ENCODE measurements at regions not wholly inside any gene's neighbourhood (a gene's known extent, or its start where the extent isn't known, plus 50 kb on each side); places are given as distances from the start of the nearest gene placed in this dataset.

GRCh38 chr13:73259061-73260017 is 200.5 kb downstream of the KLF5 start:
- Mint-ChIP-seq H3K9me3 (ENCODE audit: unreplicated experiment) (no peaks in the 10 kb centered on the region), H3K4me3 (ENCODE audit: unreplicated experiment) (no peak overlapping the region), H3K27me3 (ENCODE audit: unreplicated experiment) (peaks cover 2% of the 10 kb centered on the region), H3K4me1 (ENCODE audit: unreplicated experiment) (peaks cover 19% of the 10 kb centered on the region), H3K36me3 (ENCODE audit: low read depth, unreplicated experiment) (no peaks in the 10 kb centered on the region), H3K27ac (ENCODE audit: unreplicated experiment) (peak overlapping the region; percentile 79)
- no peak for DNase-seq (ENCODE audit: low spot score)
- TF ChIP-seq CTCF (IDR thresholded peaks at IDR 0.05; ENCODE audit: unreplicated experiment) = no peak

GRCh38 chr13:73258406-73258805 is 199.6 kb downstream of the KLF5 start:
- TF ChIP-seq CTCF (IDR thresholded peaks at IDR 0.05; ENCODE audit: unreplicated experiment) = no peak
- H3K4me1 Mint-ChIP-seq (ENCODE audit: unreplicated experiment) = peaks cover 19% of the 10 kb centered on the region
- no peaks in the 10 kb centered on the region for H3K9me3 Mint-ChIP-seq (ENCODE audit: unreplicated experiment)
- no peak overlapping the region for H3K4me3 Mint-ChIP-seq (ENCODE audit: unreplicated experiment)
- no peaks in the 10 kb centered on the region for H3K36me3 Mint-ChIP-seq (ENCODE audit: low read depth, unreplicated experiment)
- H3K27me3 Mint-ChIP-seq (ENCODE audit: unreplicated experiment) = peaks cover 2% of the 10 kb centered on the region
- peak overlapping the region; percentile 81 for H3K27ac Mint-ChIP-seq (ENCODE audit: unreplicated experiment)
- DNase-seq (ENCODE audit: low spot score) = no peak

DNA sequence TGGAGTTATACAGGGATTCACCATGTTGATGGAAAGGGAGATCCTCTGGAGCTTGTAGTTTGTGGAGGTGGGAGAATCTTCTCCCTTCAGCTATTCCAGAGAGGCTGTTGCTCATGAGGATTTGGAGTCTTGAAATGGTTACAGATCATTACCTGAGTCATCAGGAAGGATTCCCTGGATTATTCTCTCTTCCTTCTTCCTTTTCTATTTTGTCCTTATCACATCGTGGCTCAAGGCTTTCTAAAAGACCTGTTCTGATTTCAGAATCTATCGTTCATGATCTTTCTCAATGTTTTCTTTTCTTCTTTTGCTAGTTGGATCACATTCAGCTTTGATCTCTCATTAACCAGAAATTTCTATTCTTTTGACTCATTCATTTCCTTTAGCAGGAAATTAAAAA is 196.0 kb downstream of the KLF5 start:
- DNase-seq (ENCODE audit: low spot score) = no peak
- no peaks in the 10 kb centered on the region for H3K27me3 Mint-ChIP-seq (ENCODE audit: unreplicated experiment)
- H3K27ac Mint-ChIP-seq (ENCODE audit: unreplicated experiment) = no peak overlapping the region
- TF ChIP-seq CTCF (IDR thresholded peaks at IDR 0.05; ENCODE audit: unreplicated experiment) = no peak
- peaks cover 18% of the 10 kb centered on the region for H3K4me1 Mint-ChIP-seq (ENCODE audit: unreplicated experiment)
- no peaks in the 10 kb centered on the region for H3K36me3 Mint-ChIP-seq (ENCODE audit: low read depth, unreplicated experiment)
- no peaks in the 10 kb centered on the region for H3K9me3 Mint-ChIP-seq (ENCODE audit: unreplicated experiment)
- no peak overlapping the region for H3K4me3 Mint-ChIP-seq (ENCODE audit: unreplicated experiment)

DNA sequence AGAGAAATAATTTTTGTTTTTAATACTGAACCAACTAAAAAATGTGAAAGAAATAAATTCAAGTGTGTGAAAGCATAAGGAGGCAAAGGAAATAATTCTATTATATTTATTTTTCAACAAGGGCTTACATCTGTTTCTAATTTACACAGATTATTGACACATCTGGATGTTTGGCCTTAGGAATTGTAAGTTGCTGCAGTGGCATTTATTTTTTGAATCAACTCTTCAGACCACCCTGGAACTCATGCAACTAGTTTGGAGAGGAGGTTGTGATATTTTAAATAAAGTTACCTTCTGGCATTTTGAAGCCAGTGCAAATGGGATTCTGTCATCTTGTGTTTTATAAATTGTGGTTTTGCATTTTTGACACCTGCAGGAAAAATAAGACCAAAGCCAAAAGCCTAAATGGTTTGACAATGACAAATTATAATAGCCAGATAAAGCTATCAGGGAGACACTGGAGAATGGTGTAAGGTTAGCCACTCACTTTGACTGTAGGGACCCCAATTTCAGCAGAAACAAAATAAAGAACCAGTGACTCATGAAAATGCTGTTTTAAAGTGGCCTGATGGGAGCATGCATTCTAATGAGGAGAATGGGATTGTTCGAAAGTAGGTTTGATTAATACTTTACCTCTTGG is 192.9 kb downstream of the KLF5 start:
- no peaks in the 10 kb centered on the region for H3K36me3 Mint-ChIP-seq (ENCODE audit: low read depth, unreplicated experiment)
- H3K27ac Mint-ChIP-seq (ENCODE audit: unreplicated experiment) = no peak overlapping the region
- no peaks in the 10 kb centered on the region for H3K27me3 Mint-ChIP-seq (ENCODE audit: unreplicated experiment)
- H3K4me1 Mint-ChIP-seq (ENCODE audit: unreplicated experiment) = peaks cover 3% of the 10 kb centered on the region
- DNase-seq (ENCODE audit: low spot score) = no peak
- TF ChIP-seq CTCF (IDR thresholded peaks at IDR 0.05; ENCODE audit: unreplicated experiment) = no peak
- H3K4me3 Mint-ChIP-seq (ENCODE audit: unreplicated experiment) = no peak overlapping the region
- H3K9me3 Mint-ChIP-seq (ENCODE audit: unreplicated experiment) = no peaks in the 10 kb centered on the region

- no peaks in the 10 kb centered on the region for H3K27me3 Mint-ChIP-seq (ENCODE audit: unreplicated experiment)
- H3K4me3 Mint-ChIP-seq (ENCODE audit: unreplicated experiment) = no peak overlapping the region
- peaks cover 3% of the 10 kb centered on the region for H3K4me1 Mint-ChIP-seq (ENCODE audit: unreplicated experiment)
- no peak for TF ChIP-seq CTCF (IDR thresholded peaks at IDR 0.05; ENCODE audit: unreplicated experiment)
- no peaks in the 10 kb centered on the region for H3K9me3 Mint-ChIP-seq (ENCODE audit: unreplicated experiment)
- no peaks in the 10 kb centered on the region for H3K36me3 Mint-ChIP-seq (ENCODE audit: low read depth, unreplicated experiment)
- no peak for DNase-seq (ENCODE audit: low spot score)
- no peak overlapping the region for H3K27ac Mint-ChIP-seq (ENCODE audit: unreplicated experiment)
Measured at GRCh38 chr13:73250061-73250460, 191.3 kb downstream of the KLF5 start.

Measured in endothelial cell (in vitro differentiated cells).